HG03439 (cell line): ENCODE measurements at regions not wholly inside any gene's neighbourhood (a gene's known extent, or its start where the extent isn't known, plus 50 kb on each side); places are given as distances from the start of the nearest gene placed in this dataset.
"Not testable (repeated sequence)": the region's sequence is repeated elsewhere in the genome, so short reads cannot be mapped to it uniquely, and the experiment has no call there.

Experiments used
- ATAC-seq: cut with Tn5 transposase; IDR thresholded peaks from one replicate; pipeline ENCODE4 v1.9.1; 2021; ENCODE audit warnings: mild to moderate bottlenecking, moderate library complexity; ENCODE audit not compliant: unreplicated experiment

DNA sequence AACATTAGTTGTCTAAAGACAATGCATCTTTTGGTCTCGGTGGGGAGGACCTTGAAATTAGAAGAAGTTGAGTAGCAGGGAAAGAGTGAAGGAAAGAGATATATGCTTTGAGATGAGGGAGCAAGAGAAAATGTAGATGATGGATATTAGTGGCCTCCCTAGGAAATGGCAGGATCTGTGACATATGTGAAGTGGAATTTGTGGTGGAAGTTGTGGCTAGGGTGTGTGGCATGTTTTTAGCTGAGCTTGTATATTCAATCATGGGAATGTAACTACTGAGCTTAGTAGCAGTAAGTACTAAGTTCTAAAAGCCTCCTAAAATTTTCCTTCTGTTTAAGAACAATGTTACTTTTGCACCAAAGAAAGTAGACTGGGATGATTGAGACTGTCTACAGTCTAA, 382.8 kb upstream of the CTSO start:
- ATAC-seq: no peak

DNA sequence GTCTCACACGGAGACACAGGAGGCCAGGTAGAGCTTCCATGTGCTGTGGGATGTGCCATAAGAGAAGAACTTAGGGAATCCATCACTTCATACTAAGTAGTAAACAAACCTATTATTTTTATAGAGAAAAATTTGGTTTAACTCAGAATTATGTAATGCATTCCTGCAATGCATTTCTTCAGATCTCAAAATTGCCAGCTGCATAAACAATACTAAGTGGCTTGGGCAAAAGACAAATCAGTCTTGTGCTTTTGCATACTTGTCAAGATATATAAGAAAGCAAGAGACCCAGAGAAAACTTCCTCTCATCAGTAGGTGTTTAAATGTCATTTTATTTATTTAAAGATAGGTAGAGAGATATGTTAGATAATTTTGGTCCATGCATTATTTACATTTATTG, 382.1 kb upstream of the CTSO start:
- ATAC-seq: no peak

DNA sequence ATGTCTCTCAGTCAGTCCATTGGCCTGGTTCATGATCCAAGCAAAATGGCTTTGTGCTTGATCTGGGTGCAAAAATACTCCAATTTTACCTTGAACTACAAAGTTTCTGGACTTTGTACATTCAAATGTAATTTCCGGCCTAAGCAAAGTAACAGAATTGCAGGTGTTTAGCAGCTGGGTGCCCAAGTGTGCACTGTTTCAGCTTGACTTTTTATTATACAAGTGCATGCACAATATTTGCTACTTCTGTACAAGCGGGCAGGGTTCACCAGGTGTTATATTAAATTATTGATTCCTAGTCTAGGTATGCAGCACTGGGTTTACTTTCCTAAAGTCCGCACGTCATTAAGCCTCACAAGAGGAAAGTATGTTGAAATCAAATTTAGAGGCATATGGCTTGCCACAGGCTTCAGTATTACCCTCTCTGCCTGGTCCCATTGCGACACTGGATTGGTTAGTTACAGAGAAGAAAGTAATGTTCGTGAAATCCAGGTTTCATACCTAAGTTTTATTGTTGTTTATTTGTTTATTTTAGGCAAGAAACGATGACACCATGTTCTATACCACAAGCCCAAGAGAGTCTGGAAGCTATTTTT, 376.9 kb upstream of the CTSO start:
- ATAC-seq: no peak

DNA sequence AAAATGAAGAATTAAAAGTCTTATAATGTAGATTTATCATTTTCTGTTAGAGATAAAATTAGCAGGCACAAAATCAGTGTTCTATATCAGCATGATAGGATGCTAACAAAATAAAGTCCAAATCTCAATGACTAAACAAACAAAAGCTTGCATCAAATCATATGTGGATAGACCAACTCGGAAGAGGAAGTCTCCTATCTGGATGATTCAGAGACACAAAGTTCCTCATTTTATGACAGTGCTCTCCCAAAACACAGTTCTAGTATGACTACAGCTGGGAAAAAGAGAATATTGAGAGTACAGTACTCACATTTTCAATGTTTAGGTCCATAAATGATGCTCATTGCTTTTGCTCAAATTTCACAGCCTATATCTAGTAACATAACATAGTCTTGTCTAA, 376.1 kb upstream of the CTSO start:
- no peak for ATAC-seq

DNA sequence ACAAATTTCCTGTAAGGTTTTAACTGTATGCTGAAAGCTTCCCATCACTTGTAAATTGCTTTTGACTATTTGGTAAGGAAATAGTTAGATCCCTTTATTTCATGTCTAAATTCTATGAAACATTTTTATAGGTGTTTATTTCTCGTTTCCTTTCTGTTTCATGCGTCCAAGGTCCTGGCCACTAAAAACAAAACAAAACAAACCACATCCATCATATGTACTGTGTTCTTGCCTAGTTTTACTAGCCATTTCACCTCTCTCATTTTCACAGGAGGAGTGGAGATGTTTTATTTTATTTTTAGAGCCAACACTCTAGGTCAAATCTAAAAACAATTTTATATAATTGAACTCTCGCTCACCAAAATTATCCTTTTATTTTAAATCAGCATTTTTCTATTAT, 375.2 kb upstream of the CTSO start:
- no peak for ATAC-seq

DNA sequence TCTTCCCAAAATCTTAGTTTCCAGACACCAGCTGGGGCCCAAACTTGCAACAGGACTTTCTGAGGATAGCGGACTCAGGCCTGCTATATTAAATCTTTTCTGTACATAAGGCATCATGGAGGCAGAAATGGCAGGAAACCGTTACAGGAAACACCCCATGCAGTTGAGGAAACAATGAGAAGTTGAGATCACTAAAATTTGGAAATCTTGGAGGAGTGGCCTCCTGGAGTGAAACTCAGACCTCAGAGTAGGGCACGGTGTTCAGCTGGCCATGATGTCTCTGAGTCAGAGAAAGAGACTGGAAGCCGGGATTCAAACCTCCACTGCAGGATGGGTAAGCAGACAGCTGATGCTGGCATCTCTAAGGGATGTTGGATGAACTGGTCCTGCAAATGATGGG, 372.6 kb upstream of the CTSO start:
- no peak for ATAC-seq

DNA sequence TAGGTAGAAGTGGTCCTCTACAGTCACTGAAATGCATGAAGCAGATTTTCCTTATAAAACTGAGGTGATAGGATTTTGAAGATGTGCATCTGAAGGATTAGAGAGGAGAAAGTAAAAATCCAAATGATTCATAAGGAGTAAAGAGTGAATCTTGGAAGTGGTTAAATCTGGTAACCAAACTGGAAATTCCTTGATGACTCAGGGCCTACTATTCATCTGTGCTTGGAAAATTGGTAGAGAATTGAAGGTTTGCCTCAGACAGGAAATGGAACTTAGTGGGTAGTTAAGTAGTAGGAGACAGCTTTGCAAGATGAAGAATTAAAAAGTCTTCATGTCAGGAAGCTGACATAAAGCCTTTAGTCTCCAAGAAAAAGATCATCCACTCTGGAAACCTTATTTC, 368.9 kb upstream of the CTSO start:
- ATAC-seq: no peak

DNA sequence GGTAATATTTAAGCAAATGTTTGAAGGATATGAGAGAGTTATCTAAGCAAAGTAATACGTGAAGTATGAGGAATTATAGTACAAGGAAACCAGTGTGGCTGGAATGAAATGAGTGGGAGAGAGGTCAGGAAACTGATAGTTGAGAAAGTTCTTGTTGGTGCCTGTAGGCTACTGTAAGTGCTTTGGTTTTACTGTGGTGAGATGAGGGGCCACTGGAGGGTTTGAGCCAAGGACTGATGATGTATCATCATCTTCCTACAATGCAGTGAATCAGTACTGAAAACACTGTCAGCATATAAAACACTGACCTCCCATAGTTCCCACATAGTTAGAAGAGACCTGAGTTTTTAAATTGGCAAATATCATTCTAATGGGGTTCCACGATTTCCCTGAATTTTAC, 367.5 kb upstream of the CTSO start:
- no peak for ATAC-seq

DNA sequence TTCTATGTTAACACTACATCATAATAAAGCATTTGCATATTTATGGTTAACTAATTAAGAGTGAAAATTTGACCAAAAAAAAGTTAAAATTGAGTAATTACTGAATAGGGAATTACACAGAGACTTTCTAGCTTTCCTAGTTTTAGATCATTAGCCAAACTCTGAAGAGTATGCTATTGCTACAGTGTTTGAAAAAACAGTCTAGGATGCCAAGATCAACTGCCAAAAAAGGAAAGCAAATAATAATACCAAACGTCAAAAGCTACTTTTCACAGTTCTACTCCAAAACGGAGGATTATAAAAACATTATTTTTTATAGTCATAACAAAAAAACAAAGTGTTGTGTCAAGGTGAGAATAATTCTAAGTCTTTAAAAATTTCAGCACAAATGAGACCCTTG, 359.8 kb upstream of the CTSO start:
- ATAC-seq: no peak

DNA sequence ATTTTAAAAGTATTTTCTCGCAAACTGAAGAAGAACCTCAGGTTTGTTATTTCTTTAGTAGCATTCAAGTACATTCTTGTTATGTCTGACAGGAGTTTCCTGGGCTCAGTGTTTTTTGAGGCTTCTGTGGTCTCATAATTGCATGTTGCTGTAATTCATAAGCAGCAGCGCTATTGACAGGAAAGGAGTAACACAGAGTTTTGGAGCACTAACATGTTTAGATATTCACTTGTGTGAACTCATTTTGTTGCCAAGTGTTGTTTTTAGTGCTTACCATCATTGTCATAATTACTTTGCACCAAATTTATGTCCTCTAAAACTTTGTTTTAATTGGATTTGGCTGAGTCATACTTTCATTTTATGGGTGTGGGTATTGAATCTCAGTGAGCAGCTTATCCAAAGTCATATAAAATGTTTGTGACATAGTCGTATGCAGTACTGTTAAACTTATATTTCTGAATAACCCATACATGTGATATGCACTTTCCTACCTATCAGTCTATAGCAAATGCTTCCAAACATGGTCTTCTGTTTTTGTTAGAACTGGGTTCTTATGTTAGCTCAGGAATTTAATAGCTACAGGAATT, 358.7 kb upstream of the CTSO start:
- no peak for ATAC-seq

DNA sequence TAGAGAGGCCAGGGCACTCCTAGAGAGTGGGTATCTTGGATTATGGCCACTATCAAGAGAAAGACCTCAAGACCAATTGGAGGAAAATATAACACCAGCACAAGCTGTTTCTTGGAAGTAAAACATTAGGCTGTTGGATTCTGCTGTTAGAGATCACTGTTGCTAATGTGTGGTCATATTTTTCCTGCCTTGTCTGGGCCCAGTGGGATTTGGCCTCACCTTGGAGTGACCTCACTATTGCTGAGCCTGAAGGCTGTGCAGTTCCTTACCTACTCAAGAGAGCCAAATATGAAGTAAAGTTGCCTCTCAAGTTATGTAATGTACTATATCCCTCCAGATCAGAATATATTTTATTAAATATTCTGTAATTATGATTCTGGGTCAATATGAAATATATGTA, 355.4 kb upstream of the CTSO start:
- no peak for ATAC-seq

DNA sequence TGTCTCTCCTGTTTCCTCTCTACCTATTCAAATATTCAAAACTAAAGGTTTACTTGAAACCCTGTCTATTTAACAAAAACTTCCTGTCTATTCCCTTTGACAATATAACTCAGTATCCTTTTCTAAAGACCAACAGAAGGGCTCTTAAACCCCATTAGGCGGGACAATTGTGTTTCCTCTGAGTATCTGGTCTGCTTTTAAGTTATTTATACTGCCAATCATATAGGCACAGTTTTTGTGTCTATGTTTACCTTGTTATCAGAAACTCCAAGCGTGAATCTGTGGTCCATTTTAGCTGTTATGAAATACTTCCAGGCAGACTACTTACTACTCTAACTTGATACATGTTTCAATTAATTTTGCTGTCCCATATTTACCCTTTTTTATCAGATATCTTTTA, 350.0 kb upstream of the CTSO start:
- ATAC-seq: no peak

DNA sequence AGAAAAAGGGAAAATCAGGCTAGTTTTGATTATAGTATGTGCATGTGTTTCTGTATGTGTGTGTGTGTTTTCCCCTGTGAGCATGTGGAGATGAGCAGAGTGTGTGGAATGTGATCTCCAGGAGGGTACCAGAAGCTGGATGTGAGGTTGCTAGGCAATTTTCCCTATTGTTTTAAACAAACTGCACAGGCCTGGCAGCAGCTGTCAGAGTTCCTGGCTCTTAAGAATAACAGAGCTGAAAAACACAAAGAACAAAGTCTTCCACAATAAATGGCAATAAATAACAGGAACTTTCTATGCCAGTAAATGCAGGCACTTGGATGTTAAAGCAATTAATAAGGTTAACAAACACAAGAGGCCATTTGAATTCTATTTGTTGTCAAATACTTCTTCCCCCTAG, 344.6 kb upstream of the CTSO start:
- ATAC-seq: no peak

DNA sequence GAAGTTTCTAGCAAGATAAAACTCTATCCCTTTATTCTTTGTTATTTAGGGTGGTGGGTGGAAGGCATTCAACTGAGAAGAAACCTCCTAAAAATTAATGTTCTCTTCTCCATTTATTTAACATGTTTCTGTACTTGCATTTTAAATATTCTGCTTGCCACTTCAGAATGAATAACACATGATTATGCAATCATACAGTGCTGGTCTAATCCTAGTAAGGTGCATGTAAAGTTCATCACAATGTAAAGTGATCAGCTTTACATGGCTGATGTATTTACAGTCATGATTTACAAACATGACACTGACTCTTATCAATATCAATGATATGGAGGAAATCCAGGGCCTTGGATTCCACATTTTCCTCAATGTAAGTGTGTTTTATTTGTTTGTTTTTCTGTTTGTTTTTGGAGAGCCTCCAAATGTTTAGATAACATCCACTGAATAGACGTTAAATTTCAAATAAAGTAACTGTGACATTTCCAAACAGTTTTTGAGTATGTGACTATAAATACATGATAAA, 342.1 kb upstream of the CTSO start:
- no peak for ATAC-seq

DNA sequence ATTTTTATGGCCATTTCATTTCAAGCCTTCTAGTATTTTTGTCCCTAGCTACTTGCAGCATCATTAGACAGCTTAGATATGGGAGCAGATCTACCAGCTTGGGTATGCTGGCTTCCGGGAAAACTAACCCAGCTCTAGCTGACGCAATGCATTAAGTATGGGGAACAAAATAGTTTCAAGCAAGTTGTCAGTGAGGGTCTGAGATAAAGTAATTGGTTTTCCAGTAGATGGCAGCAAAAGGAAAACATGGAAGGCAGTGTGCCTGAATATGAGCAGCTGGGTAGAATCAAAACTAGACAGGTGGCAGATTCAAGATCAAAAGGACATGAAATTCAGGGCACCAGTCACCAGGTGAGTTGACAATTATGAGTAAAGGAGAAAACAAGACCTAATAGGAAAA, 340.9 kb upstream of the CTSO start:
- ATAC-seq: no peak

DNA sequence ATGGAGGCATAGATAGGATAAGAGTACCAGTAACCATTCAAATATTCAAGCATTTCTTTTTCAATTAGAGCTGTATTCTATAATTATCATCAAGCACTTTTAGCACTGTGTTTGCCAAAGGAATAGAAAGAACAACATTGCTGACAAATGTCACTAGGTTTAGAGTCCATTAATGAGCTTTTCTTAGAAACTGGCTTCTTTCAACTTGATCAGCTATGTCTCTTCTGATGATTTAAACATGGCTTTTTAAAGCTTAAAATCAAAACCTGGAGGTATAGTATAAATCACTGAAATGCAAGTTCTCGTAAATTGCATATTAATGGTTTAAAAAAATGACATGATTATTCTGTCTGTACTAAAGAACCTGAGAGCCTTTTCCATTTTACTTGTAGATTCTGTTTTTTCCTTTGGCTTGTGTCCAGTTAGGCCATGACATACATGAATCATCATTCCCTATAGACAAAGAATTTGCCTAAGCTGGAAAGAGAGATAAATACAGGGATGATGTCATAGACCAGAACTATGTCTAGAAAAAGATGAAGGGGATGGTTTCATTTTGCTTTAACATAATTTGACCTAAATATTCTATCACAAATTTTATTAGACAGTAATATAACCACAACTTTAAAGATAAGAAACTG, 340.1 kb upstream of the CTSO start:
- ATAC-seq: no peak

DNA sequence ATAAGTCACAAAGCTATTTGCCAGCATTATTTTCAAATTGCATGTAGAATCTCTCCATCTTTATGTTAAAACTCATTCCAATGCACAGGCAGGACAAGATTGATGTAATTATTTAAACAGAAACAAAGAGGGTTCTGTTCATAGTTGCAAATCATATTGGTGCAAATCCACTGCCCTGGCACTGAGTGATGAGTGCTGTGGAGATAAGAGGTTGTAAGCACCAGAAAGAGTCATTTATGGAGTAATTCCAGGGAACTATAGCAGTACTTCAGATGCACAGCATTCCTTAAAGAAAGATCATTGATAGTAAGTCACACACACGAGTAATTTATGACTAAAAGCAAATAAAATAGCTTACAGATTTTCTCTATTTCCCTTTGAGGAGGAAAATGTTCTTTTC, 337.7 kb upstream of the CTSO start:
- ATAC-seq: no peak

DNA sequence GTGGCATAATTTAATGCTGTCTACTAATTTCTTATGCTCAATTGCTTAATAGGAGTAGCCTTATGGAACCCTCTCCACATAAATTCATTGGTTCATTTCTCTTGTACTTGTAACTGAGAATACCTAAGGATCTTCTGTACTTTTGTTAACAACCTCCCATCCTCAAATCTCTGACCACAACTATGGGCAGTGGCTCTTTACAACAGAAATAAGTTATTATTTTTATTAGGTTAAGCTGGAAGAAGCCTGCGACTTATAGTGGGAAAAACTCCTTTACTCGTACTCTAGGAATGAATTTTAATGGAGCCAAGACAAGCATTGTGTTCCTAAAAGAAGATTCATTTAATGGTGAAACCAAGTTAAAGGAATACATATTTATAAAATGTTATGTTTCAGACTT, 337.1 kb upstream of the CTSO start:
- ATAC-seq: no peak

DNA sequence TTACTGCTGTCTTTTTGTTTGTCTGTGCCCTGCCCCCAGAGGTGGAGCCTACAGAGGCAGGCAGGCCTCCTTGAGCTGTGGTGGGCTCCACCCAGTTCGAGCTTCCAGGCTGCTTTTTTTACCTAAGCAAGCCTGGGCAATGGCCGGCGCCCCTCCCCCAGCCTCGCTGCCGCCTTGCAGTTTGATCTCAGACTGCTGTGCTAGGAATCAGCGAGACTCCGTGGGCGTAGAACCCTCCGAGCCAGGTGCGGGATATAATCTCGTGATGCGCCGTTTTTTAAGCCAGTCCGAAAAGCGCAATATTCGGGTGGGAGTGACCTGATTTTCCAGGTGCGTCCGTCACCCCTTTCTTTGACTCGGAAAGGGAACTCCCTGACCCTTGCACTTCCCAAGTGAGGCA, 336.4 kb upstream of the CTSO start:
- not testable (repeated sequence) for ATAC-seq

DNA sequence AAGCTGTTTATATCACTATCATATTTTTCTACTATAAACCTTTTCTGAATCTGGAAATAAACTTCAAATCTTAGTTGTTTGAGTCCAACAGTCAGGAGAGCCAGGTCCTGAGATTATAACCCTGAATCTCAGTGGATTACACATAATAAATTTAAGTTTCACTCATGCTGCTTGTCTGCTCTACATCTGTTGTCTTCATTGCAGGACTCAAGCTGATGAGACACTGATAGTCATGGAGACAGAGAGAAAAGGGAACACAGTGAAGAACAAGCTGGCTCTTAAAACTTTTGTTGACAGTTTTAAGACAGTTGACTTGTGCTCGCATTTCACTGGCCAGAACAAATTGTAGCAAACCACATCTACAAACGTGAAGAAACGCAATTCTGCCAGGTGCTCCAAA, 327.0 kb upstream of the CTSO start:
- no peak for ATAC-seq

DNA sequence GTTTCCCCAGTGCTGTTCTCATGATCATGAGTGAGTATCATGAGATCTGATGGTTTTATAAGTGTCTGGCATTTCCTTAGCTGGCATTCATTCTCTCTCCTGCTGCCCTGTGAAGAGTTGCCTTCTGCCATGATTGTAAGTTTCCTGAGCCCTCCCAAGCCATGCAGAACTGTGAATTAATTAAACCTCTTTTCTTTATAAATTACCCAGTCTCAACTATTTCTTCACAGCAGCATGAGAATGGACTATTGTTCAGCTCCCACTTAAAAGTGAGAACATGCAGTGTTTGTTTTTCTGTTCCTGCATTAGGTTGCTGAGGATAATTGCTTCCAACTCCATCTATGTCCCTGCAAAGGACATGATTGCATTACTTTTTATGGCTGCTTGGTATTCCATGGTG, 311.7 kb upstream of the CTSO start:
- no peak for ATAC-seq

DNA sequence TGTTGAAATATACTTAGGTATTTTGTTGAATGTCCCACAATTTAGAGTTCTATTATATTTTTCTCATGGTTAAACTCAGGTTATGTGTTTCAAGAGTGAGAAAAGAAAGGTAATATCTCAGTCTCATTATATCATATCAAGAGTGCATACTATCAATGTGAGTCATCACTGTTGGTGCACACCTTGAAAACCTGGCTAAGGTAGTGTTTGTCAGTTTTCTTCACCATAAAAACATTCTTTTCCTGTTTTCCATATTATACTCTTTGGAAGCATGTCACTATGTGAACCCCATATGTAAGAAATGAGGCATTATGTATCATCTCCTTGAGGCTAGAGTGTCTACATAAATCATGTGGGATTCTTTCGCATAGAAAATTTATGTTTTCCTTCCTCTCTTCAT, 307.6 kb upstream of the CTSO start:
- ATAC-seq: no peak
